ENCODE measurements at regions not wholly inside any gene's neighbourhood (a gene's known extent, or its start where the extent isn't known, plus 50 kb on each side); places are given as distances from the start of the nearest gene placed in this dataset.
"Not testable (repeated sequence)": the region's sequence is repeated elsewhere in the genome, so short reads cannot be mapped to it uniquely, and the experiment has no call there.

GRCh38 chr14:25406818-25407217 lies 356.9 kb upstream of the STXBP6 start:
- Histone ChIP-seq H3K36me3 (ENCODE audit: insufficient read depth, low read length) (no peaks in the 10 kb centered on the region), H3K4me1 (ENCODE audit: control insufficient read depth, insufficient read depth, low read length, unreplicated experiment) (no peaks in the 10 kb centered on the region), H2AFZ (ENCODE audit: low read length, unreplicated experiment) (no peak overlapping the region), H3K27me3 (ENCODE audit: insufficient read depth, low read length) (peaks cover 8% of the 10 kb centered on the region), H3K4me3 (ENCODE audit: low read depth, low read length) (no peak overlapping the region), H3K79me2 (ENCODE audit: control insufficient read depth, insufficient read depth, low read length, unreplicated experiment) (no peaks in the 10 kb centered on the region), H3K27ac (ENCODE audit: low read depth, low read length) (no peak overlapping the region)

DNA sequence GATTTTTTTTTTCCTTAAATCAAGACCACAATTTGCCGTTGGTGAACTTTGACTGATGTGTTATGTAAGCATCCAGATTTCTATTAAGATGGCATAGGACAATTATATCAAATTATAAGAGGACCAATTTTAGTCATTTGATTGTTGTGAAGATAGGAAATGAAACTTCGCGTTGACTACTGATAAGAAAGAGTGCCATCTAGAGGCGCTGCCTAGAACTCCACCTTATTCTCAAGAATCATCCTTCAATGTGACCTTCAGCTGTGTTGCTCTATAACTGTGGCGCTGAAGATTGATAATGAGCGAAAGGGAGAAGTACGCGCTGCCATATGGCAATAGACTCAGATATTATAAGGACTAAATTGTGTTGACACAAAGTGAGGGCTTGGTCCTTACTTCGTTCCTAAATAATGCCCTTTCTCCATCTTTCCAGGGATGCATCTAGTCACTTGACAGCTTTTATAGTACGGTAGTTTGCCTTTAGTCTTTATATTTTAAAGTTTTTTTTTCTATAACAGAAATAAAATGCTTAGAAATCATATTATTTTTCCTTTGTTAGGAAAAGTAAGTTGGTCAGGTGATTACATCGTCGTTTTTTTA lies 350.8 kb upstream of the STXBP6 start:
- Histone ChIP-seq H3K4me3 (ENCODE audit: low read depth, low read length) (no peak overlapping the region), H3K4me1 (ENCODE audit: control insufficient read depth, insufficient read depth, low read length, unreplicated experiment) (no peaks in the 10 kb centered on the region), H3K27me3 (ENCODE audit: insufficient read depth, low read length) (peaks cover 11% of the 10 kb centered on the region), H2AFZ (ENCODE audit: low read length, unreplicated experiment) (no peak overlapping the region), H3K27ac (ENCODE audit: low read depth, low read length) (no peak overlapping the region), H3K36me3 (ENCODE audit: insufficient read depth, low read length) (no peaks in the 10 kb centered on the region), H3K79me2 (ENCODE audit: control insufficient read depth, insufficient read depth, low read length, unreplicated experiment) (no peaks in the 10 kb centered on the region)

DNA sequence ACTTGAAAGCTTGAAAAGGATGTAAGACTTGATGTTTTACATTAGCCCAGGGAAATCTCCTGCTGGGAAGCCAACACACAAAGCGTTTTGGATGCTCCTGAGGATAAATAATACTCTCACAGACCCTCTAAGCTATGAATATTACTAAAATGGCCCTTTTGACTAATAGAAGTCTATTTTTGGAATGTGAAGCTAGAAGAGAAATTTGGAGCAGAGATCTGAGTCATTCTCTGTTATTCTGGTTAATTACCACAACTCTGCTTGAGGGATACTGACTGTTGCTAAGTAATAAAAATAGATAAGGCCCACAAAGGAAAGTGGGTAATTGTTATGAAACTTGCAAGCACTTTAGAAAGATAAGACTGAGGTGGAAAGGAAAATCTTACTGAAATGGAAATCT lies 346.2 kb upstream of the STXBP6 start:
- H3K4me3 ChIP-seq (ENCODE audit: low read depth, low read length): no peak overlapping the region
- no peak overlapping the region for H3K27ac ChIP-seq (ENCODE audit: low read depth, low read length)
- no peak overlapping the region for H2AFZ ChIP-seq (ENCODE audit: low read length, unreplicated experiment)
- no peaks in the 10 kb centered on the region for H3K27me3 ChIP-seq (ENCODE audit: insufficient read depth, low read length)
- H3K4me1 ChIP-seq (ENCODE audit: control insufficient read depth, insufficient read depth, low read length, unreplicated experiment): no peaks in the 10 kb centered on the region
- H3K79me2 ChIP-seq (ENCODE audit: control insufficient read depth, insufficient read depth, low read length, unreplicated experiment): no peaks in the 10 kb centered on the region
- H3K36me3 ChIP-seq (ENCODE audit: insufficient read depth, low read length): no peaks in the 10 kb centered on the region

- H2AFZ ChIP-seq (ENCODE audit: low read length, unreplicated experiment): no peak overlapping the region
- no peaks in the 10 kb centered on the region for H3K79me2 ChIP-seq (ENCODE audit: control insufficient read depth, insufficient read depth, low read length, unreplicated experiment)
- H3K36me3 ChIP-seq (ENCODE audit: insufficient read depth, low read length): no peaks in the 10 kb centered on the region
- no peak overlapping the region for H3K4me3 ChIP-seq (ENCODE audit: low read depth, low read length)
- H3K27ac ChIP-seq (ENCODE audit: low read depth, low read length): no peak overlapping the region
- H3K4me1 ChIP-seq (ENCODE audit: control insufficient read depth, insufficient read depth, low read length, unreplicated experiment): no peaks in the 10 kb centered on the region
- H3K27me3 ChIP-seq (ENCODE audit: insufficient read depth, low read length): no peaks in the 10 kb centered on the region
Measured at GRCh38 chr14:25394791-25395391, 344.9 kb upstream of the STXBP6 start.

GRCh38 chr14:25394356-25394755 lies 344.4 kb upstream of the STXBP6 start:
- no peaks in the 10 kb centered on the region for H3K4me1 ChIP-seq (ENCODE audit: control insufficient read depth, insufficient read depth, low read length, unreplicated experiment)
- no peaks in the 10 kb centered on the region for H3K79me2 ChIP-seq (ENCODE audit: control insufficient read depth, insufficient read depth, low read length, unreplicated experiment)
- no peaks in the 10 kb centered on the region for H3K36me3 ChIP-seq (ENCODE audit: insufficient read depth, low read length)
- H3K27ac ChIP-seq (ENCODE audit: low read depth, low read length): no peak overlapping the region
- no peak overlapping the region for H2AFZ ChIP-seq (ENCODE audit: low read length, unreplicated experiment)
- H3K4me3 ChIP-seq (ENCODE audit: low read depth, low read length): no peak overlapping the region
- no peaks in the 10 kb centered on the region for H3K27me3 ChIP-seq (ENCODE audit: insufficient read depth, low read length)

DNA sequence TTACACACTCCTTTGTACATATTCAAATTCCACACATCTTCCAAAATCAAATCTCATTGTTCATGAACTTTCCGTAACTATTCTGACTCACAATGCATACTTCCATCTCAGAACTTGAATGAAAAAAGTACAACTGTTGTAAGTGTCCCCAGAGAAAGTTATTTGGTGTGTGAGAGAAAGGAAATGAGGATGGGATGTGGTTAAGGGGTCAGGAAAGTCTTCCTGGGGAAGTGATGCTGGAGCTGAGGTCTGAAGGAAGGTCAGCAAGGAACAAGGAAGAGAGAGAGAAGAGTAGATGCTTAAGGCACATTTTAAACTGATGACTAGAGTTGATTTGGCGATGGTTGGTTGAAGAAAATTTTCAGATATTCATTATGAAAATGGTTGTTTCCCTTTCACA lies 340.0 kb upstream of the STXBP6 start:
- Histone ChIP-seq H3K4me1 (ENCODE audit: control insufficient read depth, insufficient read depth, low read length, unreplicated experiment) (no peaks in the 10 kb centered on the region), H3K36me3 (ENCODE audit: insufficient read depth, low read length) (no peaks in the 10 kb centered on the region), H3K27me3 (ENCODE audit: insufficient read depth, low read length) (no peaks in the 10 kb centered on the region), H3K79me2 (ENCODE audit: control insufficient read depth, insufficient read depth, low read length, unreplicated experiment) (no peaks in the 10 kb centered on the region), H2AFZ (ENCODE audit: low read length, unreplicated experiment) (no peak overlapping the region), H3K27ac (ENCODE audit: low read depth, low read length) (no peak overlapping the region), H3K4me3 (ENCODE audit: low read depth, low read length) (no peak overlapping the region)

DNA sequence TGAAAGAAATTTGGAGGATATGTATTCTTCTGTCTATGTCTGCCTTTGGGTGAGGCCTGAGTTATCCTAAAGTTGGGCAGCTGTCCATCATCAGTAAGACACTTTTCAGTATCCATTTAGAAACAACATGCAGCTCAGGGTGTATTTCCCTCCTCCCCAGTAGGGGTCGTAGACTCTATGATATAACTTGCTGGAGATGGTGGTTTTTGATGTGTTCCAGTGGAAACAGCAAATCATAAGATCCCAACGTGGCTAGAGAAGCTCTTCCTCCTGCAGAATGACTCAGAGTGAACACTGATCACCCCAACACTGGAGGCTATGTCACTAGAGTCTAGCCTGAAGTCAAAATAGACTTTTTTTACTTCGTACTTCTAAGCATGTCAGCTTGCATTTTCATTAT lies 331.6 kb upstream of the STXBP6 start:
- no peak overlapping the region for H3K27ac ChIP-seq (ENCODE audit: low read depth, low read length)
- H3K79me2 ChIP-seq (ENCODE audit: control insufficient read depth, insufficient read depth, low read length, unreplicated experiment): no peaks in the 10 kb centered on the region
- no peak overlapping the region for H3K4me3 ChIP-seq (ENCODE audit: low read depth, low read length)
- H3K36me3 ChIP-seq (ENCODE audit: insufficient read depth, low read length): no peaks in the 10 kb centered on the region
- no peak overlapping the region for H2AFZ ChIP-seq (ENCODE audit: low read length, unreplicated experiment)
- no peaks in the 10 kb centered on the region for H3K27me3 ChIP-seq (ENCODE audit: insufficient read depth, low read length)
- H3K4me1 ChIP-seq (ENCODE audit: control insufficient read depth, insufficient read depth, low read length, unreplicated experiment): no peaks in the 10 kb centered on the region

DNA sequence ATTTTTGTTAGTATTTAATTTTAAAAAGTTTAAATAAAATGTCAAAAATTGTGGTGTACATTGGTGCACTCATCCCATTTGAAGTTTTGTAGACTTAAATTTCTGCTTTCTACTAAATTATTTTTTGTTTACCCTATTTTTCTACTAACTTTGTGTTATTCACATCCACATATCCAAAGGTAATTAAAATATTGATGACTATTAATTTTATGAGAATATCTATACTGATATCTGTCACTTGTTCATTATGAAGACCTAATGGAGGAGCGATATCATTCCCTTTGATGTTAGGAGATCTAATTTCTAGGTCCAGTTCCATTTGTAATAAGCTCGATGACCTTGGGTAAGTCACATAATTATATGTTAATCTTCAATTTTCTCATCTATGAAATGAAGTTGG lies 325.7 kb upstream of the STXBP6 start:
- Histone ChIP-seq H3K4me1 (ENCODE audit: control insufficient read depth, insufficient read depth, low read length, unreplicated experiment) (no peaks in the 10 kb centered on the region), H3K36me3 (ENCODE audit: insufficient read depth, low read length) (no peaks in the 10 kb centered on the region), H3K4me3 (ENCODE audit: low read depth, low read length) (no peak overlapping the region), H3K27ac (ENCODE audit: low read depth, low read length) (no peak overlapping the region), H3K27me3 (ENCODE audit: insufficient read depth, low read length) (no peaks in the 10 kb centered on the region), H3K79me2 (ENCODE audit: control insufficient read depth, insufficient read depth, low read length, unreplicated experiment) (no peaks in the 10 kb centered on the region), H2AFZ (ENCODE audit: low read length, unreplicated experiment) (no peak overlapping the region)

DNA sequence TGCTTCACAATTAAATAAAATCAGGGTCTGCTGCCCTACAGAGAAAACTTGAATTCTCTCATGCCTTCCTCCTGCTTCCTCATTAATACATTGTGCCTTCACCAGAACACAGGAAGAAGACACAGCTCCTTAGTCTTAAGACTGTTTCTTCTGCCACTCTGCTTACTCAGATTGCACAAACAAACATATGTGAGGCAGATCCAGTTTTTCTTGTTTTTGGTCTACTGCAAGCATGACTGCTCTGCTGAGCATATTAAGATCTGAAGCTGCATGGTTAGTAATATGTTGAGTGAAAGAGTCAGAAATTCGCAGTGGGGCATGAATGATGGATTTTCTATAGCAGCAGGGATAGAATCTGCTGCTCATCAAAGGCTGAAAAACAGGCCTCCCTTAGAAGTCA lies 321.1 kb upstream of the STXBP6 start:
- Histone ChIP-seq H3K4me1 (ENCODE audit: control insufficient read depth, insufficient read depth, low read length, unreplicated experiment) (no peaks in the 10 kb centered on the region), H3K36me3 (ENCODE audit: insufficient read depth, low read length) (no peaks in the 10 kb centered on the region), H3K79me2 (ENCODE audit: control insufficient read depth, insufficient read depth, low read length, unreplicated experiment) (no peaks in the 10 kb centered on the region), H3K27me3 (ENCODE audit: insufficient read depth, low read length) (no peaks in the 10 kb centered on the region), H3K27ac (ENCODE audit: low read depth, low read length) (no peak overlapping the region), H3K4me3 (ENCODE audit: low read depth, low read length) (no peak overlapping the region), H2AFZ (ENCODE audit: low read length, unreplicated experiment) (no peak overlapping the region)

GRCh38 chr14:25370057-25370456 lies 320.1 kb upstream of the STXBP6 start:
- not testable (repeated sequence) for H3K27ac ChIP-seq (ENCODE audit: low read depth, low read length); H3K4me1 ChIP-seq (ENCODE audit: control insufficient read depth, insufficient read depth, low read length, unreplicated experiment); H2AFZ ChIP-seq (ENCODE audit: low read length, unreplicated experiment); H3K27me3 ChIP-seq (ENCODE audit: insufficient read depth, low read length); H3K36me3 ChIP-seq (ENCODE audit: insufficient read depth, low read length); H3K4me3 ChIP-seq (ENCODE audit: low read depth, low read length); H3K79me2 ChIP-seq (ENCODE audit: control insufficient read depth, insufficient read depth, low read length, unreplicated experiment)

DNA sequence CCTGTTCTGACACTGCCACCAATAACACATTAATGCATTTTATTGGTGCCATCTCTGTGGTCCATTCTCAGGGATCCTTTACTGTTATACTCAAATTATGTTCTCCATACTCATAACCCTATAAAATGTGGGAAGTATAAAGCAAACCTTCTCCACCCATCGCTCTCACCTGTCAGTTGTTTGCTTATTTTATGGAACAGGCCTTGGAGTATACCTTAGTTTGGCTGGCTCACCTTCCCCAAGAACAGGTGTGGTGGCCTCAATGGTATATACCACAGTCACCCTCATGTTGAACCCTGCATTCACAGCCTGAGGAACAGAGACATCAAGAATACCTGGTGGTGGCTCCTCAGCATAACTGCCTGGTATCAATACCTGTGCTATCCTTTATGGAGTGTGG lies 308.4 kb upstream of the STXBP6 start:
- Histone ChIP-seq H2AFZ (ENCODE audit: low read length, unreplicated experiment) (no peak overlapping the region), H3K27ac (ENCODE audit: low read depth, low read length) (no peak overlapping the region), H3K79me2 (ENCODE audit: control insufficient read depth, insufficient read depth, low read length, unreplicated experiment) (no peaks in the 10 kb centered on the region), H3K4me3 (ENCODE audit: low read depth, low read length) (no peak overlapping the region), H3K36me3 (ENCODE audit: insufficient read depth, low read length) (no peaks in the 10 kb centered on the region), H3K4me1 (ENCODE audit: control insufficient read depth, insufficient read depth, low read length, unreplicated experiment) (no peaks in the 10 kb centered on the region), H3K27me3 (ENCODE audit: insufficient read depth, low read length) (no peaks in the 10 kb centered on the region)
